ENCODE measurements at regions not wholly inside any gene's neighbourhood (a gene's known extent, or its start where the extent isn't known, plus 50 kb on each side); places are given as distances from the start of the nearest gene placed in this dataset.

DNA sequence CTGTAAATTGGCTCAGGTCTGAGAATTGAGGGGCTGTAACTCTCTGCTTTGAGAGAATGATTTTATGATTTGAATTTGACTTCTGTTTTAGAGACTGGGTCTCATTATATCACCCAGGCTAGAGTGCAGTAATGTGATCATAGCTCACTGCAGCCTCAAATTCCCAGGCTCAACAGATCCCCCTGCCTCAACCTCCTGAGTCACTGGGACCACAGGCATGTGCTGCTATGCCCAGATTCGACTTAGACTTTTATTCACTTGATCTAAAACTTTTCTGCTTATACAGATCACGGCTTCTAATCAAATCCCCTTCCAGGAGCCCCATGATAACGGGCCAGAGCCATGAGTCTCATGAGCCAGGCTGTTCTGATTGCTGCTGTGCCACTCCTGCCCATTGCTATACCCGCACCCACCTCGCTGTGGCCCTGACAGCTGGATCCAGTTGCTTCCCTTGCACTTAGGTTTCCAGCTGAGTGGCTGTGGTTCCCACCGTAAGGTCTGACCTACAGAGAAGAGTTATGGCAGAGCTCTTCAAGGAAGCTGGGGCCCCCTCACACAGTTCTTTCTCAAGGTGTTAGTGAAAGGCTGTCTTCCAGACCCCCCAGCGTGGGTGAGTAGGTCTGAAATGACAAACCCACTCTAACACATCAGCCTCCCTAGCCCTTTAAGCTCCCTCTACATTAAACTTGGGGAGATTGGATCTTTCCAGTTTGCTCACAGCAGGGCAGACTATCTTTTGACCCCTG lies 251.2 kb upstream of the SGCG start:
- Histone ChIP-seq H4K20me1 (ENCODE audit: insufficient read depth) (no peaks in the 10 kb centered on the region), H3K9me2 (ENCODE audit: insufficient read depth) (no peaks in the 10 kb centered on the region), H3K9ac (ENCODE audit: low read length) (no peak overlapping the region), H3K27me3 (ENCODE audit: insufficient read depth, low read length) (no peaks in the 10 kb centered on the region), H3K27ac (ENCODE audit: low read depth, low read length) (no peak overlapping the region), H3K9me3 (ENCODE audit: control insufficient read depth in 1 of 2, insufficient read depth in 1 of 2, low read depth in 1 of 2, low read length in 2 of 2) (no peaks in the 10 kb centered on the region), H2AFZ (ENCODE audit: low read depth, low read length, poor library complexity, severe bottlenecking) (no peak overlapping the region), H3K4me1 (ENCODE audit: control insufficient read depth in 1 of 2, insufficient read depth in 2 of 2, low read length in 2 of 2) (no peaks in the 10 kb centered on the region), H3K79me2 (ENCODE audit: insufficient read depth, low read length) (no peaks in the 10 kb centered on the region), H3K4me2 (ENCODE audit: low read length) (no peak overlapping the region), H3K4me3 (replicated peaks in 1 of 2; ENCODE audit: low read depth in 1 of 2, low read length in 2 of 2) (no peak overlapping the region), H3K36me3 (ENCODE audit: control insufficient read depth in 1 of 2, insufficient read depth in 2 of 2, low read length in 2 of 2) (no peaks in the 10 kb centered on the region)
- intact Hi-C loops (cut with micrococcal nuclease): no loop called here
- POLR2A ChIA-PET: no interaction called here
- RAD21 ChIA-PET (ENCODE audit: low non-redundant PET in 1 of 2, low total read pairs in 2 of 2, uncharacterized antibody in 2 of 2, unreplicated experiment in 2 of 2): no interaction called here
- ATAC-seq (no peak), DNase-seq (ENCODE audit: low read depth, low spot score) (no peak)
- CTCF ChIA-PET: no interaction called here
- TF ChIP-seq POLR2AphosphoS5 (IDR thresholded peaks at IDR 0.05; ENCODE audit: low read depth, low read length): no peak
- TF ChIP-seq, protein P1, sequence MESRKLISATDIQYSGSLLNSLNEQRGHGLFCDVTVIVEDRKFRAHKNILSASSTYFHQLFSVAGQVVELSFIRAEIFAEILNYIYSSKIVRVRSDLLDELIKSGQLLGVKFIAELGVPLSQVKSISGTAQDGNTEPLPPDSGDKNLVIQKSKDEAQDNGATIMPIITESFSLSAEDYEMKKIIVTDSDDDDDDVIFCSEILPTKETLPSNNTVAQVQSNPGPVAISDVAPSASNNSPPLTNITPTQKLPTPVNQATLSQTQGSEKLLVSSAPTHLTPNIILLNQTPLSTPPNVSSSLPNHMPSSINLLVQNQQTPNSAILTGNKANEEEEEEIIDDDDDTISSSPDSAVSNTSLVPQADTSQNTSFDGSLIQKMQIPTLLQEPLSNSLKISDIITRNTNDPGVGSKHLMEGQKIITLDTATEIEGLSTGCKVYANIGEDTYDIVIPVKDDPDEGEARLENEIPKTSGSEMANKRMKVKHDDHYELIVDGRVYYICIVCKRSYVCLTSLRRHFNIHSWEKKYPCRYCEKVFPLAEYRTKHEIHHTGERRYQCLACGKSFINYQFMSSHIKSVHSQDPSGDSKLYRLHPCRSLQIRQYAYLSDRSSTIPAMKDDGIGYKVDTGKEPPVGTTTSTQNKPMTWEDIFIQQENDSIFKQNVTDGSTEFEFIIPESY (IDR thresholded peaks at IDR 0.05; ENCODE audit: extremely low read depth, insufficient replicate concordance, low read length): no peak
- TF ChIP-seq RAD21 (IDR thresholded peaks at IDR 0.05; ENCODE audit: low read depth): no peak
- no peak for TF ChIP-seq YY1 (IDR thresholded peaks at IDR 0.05; ENCODE audit: extremely low read depth, insufficient replicate concordance, low read depth, low read length)
- TF ChIP-seq TCF7L2 (IDR thresholded peaks at IDR 0.05; ENCODE audit: borderline replicate concordance, extremely low read depth, insufficient read depth, insufficient read length): no peak
- TF ChIP-seq, protein P2, sequence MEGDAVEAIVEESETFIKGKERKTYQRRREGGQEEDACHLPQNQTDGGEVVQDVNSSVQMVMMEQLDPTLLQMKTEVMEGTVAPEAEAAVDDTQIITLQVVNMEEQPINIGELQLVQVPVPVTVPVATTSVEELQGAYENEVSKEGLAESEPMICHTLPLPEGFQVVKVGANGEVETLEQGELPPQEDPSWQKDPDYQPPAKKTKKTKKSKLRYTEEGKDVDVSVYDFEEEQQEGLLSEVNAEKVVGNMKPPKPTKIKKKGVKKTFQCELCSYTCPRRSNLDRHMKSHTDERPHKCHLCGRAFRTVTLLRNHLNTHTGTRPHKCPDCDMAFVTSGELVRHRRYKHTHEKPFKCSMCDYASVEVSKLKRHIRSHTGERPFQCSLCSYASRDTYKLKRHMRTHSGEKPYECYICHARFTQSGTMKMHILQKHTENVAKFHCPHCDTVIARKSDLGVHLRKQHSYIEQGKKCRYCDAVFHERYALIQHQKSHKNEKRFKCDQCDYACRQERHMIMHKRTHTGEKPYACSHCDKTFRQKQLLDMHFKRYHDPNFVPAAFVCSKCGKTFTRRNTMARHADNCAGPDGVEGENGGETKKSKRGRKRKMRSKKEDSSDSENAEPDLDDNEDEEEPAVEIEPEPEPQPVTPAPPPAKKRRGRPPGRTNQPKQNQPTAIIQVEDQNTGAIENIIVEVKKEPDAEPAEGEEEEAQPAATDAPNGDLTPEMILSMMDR (IDR thresholded peaks at IDR 0.05 in 2 of 3, conservative IDR thresholded peaks at IDR 0.05 in 1 of 3; ENCODE audit: borderline replicate concordance in 1 of 3, insufficient read depth in 1 of 3, low read depth in 2 of 3, low read length in 2 of 3): no peak
- no peak for TF ChIP-seq CEBPB (IDR thresholded peaks at IDR 0.05; ENCODE audit: low read depth)
- TF ChIP-seq POLR2A (IDR thresholded peaks at IDR 0.05; ENCODE audit: borderline replicate concordance, extremely low read depth, insufficient read depth, insufficient read length): no peak
- TF ChIP-seq ZNF274 (IDR thresholded peaks at IDR 0.05; ENCODE audit: low read depth, low read length): no peak
- TF ChIP-seq FOSL1 (IDR thresholded peaks at IDR 0.05; ENCODE audit: low read depth): no peak
- no peak for TF ChIP-seq SP1 (IDR thresholded peaks at IDR 0.05; ENCODE audit: low read depth)
- TF ChIP-seq ATF3 (IDR thresholded peaks at IDR 0.05): no peak
- no peak for TF ChIP-seq MAX (IDR thresholded peaks at IDR 0.05)
- no TSS peak for BruUV-seq (replicated peaks)

Measured in HCT116 (cell line).